Fibroblast of lung (primary cell): ENCODE measurements at regions not wholly inside any gene's neighbourhood (a gene's known extent, or its start where the extent isn't known, plus 50 kb on each side); places are given as distances from the start of the nearest gene placed in this dataset.

Source experiments
- EZH2 ChIP-seq: IDR thresholded peaks from 2 replicates; pipeline ENCODE4 v1.5.1; 2012; ENCODE audit warnings: low read length, control low read depth, mild to moderate bottlenecking; ENCODE audit errors: missing control alignments
- TF ChIP-seq, protein P1 (sequence below), 2 donors: IDR thresholded peaks in 1 of 2; conservative IDR thresholded peaks in 1 of 2; 1 replicate in 1 of 2; 2 replicates in 1 of 2; pipeline ENCODE4 v1.5.1; 2011 to 2012; ENCODE audit warnings: low read length in 2 of 2, control low read depth in 1 of 2, inconsistent platforms in 1 of 2, low read depth in 1 of 2, mild to moderate bottlenecking in 1 of 2

DNA sequence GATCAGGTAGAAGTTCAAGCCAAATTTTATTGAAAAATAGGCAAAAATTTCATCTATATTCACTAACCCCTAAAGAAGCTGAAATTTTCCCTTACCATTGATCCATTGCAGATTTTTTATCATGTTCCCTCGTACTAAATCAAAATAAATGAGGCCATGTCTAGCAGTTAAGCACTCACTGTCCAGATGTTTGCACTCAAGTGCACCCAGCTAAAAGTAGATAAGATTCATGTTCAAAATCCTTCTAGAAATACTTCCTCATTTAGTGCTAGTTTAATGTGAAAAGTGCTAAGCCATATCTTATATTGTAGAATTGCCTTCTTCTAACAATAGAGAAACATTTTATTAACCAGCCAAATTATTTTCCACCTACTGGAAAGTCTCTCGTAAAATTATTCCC is 164.7 kb upstream of the UBE2E2 start:
- TF ChIP-seq, protein P1, sequence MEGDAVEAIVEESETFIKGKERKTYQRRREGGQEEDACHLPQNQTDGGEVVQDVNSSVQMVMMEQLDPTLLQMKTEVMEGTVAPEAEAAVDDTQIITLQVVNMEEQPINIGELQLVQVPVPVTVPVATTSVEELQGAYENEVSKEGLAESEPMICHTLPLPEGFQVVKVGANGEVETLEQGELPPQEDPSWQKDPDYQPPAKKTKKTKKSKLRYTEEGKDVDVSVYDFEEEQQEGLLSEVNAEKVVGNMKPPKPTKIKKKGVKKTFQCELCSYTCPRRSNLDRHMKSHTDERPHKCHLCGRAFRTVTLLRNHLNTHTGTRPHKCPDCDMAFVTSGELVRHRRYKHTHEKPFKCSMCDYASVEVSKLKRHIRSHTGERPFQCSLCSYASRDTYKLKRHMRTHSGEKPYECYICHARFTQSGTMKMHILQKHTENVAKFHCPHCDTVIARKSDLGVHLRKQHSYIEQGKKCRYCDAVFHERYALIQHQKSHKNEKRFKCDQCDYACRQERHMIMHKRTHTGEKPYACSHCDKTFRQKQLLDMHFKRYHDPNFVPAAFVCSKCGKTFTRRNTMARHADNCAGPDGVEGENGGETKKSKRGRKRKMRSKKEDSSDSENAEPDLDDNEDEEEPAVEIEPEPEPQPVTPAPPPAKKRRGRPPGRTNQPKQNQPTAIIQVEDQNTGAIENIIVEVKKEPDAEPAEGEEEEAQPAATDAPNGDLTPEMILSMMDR (conservative IDR thresholded peaks at IDR 0.05 in 1 of 2, IDR thresholded peaks at IDR 0.05 in 1 of 2; ENCODE audit: low read depth in 1 of 2, low read length in 2 of 2): no peak
- no peak for TF ChIP-seq EZH2
